Stimulated activated CD4-positive, alpha-beta T cell treated with anti-CD3 and anti-CD28 coated beads, TNF-alpha, amount 100 ng/mL, for 48 hours (primary cell): ENCODE measurements at regions not wholly inside any gene's neighbourhood (a gene's known extent, or its start where the extent isn't known, plus 50 kb on each side); places are given as distances from the start of the nearest gene placed in this dataset.
"Not testable (repeated sequence)": the region's sequence is repeated elsewhere in the genome, so short reads cannot be mapped to it uniquely, and the experiment has no call there.

Source experiments
- DNase-seq, 3 donors: peaks; one replicate each; pipeline ENCODE4 v3.0.0-alpha.2; 2020; ENCODE audit warnings: low read depth in 3 of 3

DNA sequence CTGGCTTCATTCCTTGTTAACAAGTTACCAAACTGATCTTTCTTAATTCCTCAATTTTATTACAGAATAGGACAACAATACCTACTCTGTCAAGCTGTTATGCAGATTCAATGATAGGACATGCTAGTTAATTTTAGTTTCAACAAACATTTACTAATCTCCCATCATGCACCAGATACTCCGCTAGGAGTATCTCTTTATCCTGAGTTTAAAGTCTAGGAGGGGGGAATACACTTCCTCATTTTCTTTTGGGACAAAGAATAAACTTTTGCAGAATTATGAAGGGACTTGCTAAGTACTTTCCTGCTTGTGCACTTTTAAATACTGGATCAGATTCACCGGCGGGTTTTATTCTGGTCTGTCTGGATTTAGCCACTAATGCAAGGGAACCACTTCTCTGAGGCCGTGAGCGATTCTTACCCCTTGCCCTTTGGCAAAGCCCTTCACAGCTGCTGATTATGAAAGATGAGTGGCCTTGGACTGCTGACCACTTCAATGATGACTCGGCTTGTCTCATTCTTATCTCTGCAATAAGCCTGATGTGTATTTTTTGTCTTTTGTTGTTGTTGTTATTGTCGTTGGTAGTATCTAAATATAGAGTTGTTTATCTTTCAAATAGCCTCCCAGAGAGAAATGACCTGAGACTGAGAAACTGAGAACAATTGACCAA, 73.9 kb downstream of the RMI1 start:
- no peak for DNase-seq

DNA sequence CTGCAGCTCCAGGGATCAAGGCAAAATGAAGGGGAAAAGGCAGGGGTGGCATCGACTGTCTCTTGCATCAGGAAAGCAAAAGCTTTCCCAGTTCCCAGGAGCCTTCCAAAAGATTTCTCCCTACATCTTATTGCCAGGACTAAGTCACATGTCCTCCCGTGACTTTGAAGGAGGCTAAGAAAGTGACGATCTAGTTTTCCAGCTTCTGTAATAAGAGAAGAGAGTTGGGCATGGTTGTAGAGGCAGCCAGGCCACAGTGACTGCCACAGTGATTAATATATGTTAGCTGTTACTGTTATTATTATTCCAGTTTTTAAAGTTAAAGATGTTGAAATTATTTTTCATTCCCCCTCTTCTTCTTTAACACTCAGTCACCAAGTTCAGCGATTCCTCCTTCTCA, 77.1 kb downstream of the RMI1 start:
- DNase-seq = no peak

DNA sequence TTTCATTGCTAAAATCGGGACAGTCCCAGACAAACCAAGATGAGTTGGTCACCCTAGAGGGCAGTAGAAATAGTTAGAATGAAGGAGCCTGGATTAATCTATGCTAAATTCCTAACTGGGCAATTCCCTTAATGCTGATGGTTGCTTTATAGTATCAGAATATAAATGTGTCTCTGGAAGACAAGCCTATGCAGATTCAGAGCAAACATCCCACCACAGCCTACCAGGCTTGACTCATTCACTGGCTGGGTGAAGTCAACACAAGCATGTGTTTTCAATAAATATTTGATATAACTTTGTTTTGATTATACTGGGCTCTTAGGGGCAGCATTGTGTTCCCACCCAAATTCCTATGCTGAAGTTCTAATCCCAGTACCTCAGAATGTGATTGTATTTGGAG, 79.3 kb downstream of the RMI1 start:
- DNase-seq = no peak

DNA sequence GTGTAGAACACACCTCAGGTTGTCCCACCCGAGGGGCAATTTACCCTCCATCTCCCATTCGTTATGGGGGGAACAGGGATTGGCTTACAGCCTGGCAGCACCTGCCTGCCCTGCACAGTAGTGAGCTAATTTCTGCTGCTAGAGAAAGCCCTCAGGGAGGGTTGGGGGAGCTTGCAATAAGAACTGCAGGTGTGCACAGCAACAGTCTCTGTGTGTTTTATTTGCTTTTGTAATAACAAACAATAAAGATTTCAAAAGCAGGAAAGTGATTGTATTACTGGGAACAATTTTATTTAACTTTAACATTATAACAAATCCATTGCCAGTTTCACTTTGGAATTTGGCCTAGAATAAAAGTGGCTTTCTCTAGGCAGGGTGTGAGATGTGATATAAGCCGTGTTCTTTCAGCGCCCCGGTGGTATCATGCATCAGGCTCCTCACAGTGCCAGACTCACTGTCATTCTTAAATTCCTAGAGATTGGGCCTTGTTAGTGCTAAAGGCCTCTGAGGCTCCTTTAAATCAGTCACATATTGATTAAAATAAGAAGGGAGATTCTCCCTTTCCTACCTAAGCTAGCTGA, 81.1 kb downstream of the RMI1 start:
- no peak for DNase-seq

DNA sequence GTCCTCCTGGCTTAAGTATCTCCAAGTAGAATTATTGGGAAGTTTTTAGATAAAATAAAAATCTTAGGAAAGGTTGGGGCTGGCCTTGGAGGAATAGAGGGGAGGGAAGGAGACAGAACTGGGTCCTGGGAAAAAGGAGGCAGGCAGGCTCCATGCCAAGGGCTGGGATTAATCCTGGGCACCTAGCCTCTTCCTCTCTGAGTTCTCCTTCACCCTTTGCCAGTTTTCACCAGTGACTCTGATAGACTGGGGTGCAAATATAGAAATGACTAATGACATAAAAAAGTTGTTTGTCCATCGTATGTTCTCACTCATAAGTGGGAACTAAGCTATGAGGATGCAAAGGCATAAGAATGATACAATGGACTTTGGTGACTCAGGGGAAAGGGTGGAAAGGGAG, 81.9 kb downstream of the RMI1 start:
- DNase-seq = no peak

DNA sequence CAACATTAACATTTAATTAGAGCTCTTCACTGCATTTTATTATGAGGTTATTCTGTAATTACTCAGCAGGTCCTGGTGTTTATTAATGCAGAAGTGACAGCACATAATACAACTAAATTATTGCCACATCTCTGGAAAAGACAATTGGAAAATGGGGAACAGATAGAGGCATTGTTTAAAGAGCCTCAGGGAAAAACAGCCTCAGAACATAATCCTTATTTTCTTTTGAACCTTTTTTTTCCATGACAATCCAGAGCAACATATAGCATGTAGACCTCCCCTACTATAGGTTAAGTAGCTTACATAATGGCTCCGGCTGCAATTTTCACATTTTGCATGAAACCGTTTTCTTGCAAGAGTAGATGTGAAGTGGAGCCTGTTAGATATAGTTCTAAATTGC, 87.2 kb downstream of the RMI1 start:
- DNase-seq = no peak

DNA sequence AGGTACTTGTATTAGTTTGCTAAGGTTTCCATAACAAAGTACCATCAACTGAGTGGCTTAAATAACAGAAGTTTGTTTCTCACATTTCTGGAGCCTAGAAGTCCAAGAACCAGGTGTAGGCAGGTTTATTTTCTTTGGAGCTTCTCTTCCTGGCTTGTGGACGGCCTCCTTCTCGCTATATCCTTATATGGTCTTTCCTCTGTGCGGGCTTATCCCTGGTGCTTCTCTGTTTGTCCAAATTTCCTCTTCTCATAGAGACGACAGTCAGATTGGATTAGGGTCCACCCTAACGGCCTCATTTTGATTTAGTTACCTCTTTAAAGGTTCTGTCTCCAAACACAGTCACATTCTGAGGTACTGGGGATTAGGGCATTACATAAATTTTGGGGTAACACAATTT, 88.3 kb downstream of the RMI1 start:
- no peak for DNase-seq

DNA sequence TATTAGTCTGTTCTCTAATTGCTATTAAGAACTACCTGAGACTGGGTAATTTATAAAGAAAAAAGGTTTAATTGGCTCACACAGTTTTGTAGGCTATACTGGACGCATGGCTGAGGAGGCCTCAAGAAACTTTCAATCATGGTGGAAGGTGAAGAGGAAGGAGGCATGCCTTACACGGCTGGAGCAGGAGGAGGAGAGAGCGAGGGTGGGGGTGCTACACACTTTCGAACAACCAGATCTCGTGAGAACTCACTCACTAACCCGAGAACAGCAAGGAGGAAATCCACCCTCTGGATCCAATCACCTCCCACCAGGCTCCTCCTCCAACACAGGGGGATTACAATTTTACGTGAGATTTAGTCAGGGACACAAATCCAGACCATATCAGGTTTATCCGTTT, 90.0 kb downstream of the RMI1 start:
- DNase-seq = no peak

DNA sequence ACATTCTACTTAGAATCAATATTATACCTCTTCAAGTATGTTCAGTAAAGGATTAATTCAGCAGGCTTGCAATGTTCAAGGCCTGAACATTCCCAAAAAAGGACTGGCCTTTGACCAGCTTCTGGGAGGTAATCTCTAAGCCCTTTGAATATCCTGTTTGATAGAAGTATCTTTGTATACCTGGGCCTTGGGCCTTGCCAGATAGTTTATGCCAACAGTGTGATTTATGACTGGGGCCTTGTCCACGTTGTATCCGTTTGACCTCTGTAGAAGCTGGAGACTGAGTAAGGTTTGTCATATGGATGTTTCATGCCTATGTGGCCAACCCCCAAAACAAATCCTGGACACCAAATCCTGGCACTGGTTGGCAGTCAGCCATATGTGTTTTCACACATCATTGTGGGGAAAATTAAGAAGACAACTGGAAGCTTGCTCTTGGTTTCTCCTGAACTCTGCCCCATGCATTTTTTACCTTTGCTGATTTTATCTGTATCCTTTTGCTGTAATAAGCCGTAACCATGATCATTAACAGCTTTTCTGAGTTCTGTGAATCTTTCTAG, 92.1 kb downstream of the RMI1 start:
- DNase-seq = no peak

DNA sequence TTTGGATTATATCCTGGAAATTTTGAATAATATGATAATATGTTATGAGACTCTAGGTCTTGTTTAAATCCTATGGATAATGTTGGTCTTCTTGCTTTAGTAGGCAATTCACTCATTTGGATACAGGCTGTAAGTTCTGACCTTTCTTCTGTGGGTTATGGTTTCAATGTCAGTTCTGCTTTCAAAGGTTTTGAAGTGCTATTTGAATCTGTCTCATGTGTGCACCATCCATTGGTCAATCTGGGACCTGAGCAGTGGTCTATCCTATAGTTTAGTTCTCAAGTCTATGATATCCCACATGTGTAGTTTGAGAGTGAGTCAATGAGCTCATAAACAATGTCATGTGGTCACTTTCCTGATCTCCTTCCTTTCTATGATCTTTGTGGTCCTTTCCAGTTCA, 94.4 kb downstream of the RMI1 start:
- no peak for DNase-seq

DNA sequence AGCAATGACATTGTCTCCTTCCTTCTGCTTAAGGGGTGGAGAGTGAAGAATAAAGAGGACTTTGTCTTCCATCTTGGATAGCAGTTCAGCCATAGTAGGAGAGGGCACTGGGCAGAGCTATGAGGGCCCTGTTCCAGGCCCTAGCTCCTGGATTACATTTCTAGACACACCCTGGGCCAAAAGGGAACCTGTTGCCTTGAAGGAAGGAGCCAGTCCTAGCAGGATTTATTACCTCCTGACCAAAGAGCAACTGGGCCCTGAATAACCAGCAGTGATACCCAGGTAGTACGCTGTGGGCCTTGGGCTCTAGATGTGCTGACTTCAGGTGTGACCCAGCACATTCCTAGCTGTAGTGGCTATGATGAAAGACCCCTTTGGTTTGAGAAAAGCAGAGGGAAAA, 95.8 kb downstream of the RMI1 start:
- DNase-seq = no peak

DNA sequence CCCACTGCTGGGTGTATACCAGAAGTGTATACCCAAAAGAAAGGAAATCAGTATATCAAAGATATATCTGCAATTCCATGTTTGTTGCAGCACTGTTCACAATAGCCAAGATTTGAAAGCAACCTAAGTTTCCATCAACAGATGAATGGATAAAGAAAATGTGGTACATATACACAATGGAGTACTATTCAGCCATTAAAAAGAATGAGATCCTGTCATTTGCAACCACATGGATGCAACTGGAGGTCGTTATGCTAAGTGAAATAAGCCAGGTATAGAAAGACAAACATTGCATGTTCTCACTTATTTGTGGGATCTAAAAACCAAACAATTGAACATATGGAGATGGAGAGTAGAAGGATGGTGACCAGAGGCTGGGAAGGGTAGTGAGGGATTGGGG, 97.2 kb downstream of the RMI1 start:
- DNase-seq = not testable (repeated sequence)

DNA sequence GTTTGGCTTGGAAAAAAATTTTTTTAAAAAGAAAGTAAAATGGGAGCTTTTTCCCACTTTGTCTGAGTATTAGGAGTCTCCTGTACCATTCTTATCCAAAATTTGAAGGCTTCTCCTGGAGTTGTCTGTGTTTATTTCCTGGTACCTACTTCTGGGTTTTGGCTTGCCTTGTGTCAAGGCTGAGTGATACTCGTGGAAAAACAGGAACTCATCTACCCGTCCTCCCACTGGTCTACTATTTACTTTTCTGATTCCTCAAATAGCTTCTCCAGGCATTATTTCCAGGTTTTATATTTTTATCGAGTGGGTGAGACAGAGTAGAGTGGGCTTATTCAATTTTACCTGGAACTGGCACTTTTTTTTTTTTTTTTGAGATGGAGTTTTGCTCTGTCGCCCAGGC, 99.4 kb downstream of the RMI1 start:
- DNase-seq = no peak

DNA sequence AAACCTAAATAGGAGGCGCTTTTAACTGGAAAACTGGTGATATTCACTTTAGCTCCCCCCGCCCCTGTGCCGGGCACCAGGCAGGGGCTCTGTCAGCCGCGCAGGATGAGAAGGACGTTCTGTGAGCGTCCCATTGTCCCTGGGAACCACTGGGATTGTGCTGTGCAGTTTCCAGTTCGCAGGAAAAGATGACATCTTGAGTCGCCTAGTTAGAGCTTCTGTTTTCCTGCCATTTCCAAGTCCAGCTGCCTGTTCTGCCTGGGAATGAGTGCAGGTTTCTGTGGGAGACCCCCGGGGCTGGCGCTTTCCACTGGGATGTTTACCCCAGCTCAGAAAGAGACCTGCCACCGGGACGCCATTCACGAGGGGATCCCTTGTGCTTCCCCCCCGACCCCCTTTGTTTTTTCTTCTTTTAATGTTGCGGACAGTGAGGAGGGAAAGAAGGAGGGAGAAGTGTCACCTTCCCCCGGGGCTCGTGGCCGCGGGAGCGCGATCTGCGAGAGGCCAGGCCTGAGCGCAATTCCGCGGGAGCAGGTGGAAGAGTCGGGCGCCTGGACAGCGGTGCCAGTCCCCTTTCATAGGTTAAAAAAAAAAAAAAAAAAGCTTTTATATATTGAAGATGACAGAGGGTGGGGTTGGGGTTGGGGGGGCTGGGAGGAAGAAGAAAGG, 121.5 kb downstream of the RMI1 start:
- DNase-seq = no peak

DNA sequence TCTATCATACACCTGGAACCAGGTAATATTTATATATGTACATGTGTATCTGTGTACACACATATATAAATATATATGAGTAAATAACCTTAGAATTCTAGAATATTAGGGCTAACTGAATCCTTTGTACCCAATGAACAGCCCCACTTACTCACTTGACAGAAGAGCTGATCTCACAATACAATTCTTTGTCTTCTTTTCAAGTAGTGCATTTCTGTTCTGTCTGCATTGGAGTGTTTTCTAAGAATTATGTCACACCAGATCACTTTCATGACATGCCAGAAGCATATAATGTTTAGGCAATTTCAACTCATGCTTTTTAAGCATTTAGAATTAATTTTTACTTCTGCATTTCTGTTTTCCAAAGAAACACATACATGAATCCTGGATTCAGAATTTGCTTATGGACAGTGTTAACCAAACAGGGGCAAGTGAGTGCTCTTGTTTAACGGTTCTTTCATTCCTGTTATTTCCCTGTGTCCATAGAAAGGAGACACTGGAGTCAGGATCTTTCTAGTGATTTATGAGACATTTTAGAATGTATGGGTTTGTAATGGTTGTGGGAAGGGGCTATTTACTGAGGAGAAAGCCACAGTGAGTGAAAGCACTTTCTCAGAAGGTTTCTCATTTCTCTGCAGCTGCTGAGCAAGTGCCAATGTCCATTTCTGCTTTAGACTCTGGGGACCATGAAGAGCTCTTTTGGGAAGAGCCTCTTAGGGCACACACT, 123.2 kb downstream of the RMI1 start:
- DNase-seq = no peak

DNA sequence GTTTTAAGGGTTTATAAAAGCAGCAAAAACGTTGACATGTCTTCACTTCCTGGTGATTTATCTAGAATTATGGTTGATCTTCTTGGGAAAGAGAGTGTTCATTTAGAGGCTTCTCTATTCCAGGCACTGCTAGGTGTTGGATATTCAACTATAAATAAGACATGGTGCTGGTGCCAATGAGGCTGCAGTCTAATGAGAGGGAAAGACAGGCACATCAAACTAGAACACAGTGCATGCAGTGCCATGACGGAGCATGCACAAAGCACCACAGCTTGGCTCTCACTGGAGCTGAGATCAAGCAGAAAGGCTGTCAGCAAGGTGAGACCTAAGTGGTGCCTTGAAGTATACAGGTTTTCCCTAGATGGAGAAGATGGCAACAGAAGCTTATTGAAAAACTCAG, 126.5 kb downstream of the RMI1 start:
- no peak for DNase-seq

DNA sequence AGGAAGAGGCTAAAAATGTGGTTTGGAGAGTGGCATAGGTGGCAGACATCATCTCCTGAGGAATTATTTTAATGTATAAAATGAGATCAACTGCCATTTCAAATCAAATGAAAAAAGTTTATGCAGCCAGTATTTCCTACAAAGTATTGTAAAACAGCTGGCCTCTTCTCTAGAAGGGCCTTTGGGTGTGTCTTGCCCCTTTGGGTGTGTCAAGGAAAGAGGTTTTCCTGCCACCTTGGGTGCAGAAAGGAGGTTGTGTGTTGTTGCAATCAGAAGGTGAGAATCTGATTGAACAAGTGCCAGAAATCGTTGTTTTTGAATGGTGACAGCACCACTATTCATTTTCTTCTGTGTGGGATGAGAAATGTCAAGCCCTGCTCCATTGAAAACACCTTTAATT, 127.4 kb downstream of the RMI1 start:
- DNase-seq = no peak

DNA sequence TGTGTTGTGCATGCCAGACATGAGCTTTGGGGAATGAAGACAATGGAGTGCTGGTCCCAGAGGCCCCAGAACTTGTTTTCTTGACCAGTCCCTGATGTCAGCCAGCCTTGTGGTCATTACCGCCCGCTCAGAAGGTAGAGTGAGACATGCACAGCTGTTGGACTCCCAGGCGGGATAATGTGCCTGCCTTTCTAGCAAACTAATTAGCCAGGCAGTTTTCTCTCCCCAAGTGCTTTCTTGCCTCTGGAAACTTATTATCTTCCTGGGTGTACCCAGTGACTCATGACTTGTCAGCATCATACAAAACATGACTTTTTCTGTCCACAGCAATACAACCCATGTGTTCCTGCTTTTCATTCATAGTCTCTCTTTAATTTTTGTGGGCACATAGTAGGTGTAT, 131.1 kb downstream of the RMI1 start:
- DNase-seq = no peak

DNA sequence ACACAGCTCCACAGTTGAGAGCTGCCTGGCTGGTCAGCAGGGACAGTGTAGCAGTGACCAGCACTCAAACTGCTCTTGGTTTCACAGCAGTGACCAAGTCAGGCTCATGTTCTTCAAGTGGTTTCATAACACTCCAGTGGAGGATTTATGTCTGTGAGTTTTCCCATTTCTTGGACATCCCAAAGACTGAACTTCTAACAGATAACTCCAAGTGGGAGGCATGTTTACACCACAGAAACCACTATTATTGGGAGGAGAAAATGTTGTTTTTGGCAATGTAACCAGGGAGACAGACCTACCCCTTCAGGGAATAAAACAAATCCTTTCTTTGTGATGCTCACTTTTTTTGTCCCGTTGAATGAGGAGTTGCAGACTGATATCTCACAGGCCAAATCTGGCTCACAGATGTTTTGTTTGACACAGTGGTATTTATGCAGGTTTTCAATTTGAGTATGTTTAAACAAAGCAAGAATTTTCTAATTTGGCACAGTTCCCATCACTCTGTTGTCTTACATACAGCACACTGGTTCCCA, 141.5 kb downstream of the RMI1 start:
- DNase-seq = no peak

DNA sequence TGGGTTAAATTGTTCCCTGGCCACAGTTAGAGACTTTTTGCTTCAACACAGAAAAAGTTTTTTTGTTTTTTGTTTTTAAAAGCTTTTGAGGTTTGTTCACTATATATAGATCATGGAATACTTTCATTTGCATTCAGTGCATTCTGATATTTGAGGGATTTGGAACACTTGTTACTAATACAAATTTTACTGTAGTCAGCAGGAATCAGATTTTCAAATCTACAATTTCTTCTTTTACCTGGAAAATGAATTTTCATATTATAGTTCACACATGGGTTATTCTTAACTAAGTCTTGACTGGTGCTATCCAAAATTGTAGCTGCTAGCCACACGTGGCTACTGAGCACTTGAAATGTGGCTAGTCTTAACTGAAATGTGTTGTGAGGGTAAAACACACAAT, 142.0 kb downstream of the RMI1 start:
- no peak for DNase-seq

DNA sequence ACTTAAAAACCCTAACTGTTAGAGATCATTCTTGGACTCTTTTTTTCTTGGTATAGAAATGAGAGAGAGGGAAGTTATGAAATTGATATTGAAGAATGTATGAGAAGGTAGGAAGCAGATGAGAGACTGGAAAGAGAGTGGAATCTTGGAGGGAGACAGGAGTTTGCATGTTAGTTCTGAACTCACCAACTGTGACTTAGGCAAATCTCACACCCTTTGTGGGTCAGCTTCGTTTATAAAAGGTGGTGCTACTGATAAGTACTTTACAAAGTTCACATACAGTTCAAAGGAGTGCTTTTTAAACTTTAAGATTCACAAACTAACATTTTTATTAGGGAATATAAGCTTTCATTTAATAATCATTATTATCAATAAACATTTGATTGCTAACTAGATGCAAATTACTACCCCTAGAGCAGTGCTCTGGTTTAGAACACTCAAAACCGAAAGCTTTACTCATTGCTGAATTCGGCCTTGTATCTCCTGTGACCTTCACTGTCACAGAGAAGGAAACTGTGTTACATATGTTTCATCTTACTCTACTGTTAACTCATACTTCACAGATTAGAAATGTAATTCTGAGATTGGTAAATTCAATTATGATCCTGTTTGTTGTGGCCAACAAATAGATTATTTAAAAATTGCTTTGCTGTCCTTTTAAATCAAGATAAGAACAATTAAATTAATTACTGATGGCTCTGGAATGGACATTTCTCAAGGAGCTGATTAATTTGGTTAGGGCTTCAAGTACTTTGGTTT, 143.2 kb downstream of the RMI1 start:
- DNase-seq = no peak

DNA sequence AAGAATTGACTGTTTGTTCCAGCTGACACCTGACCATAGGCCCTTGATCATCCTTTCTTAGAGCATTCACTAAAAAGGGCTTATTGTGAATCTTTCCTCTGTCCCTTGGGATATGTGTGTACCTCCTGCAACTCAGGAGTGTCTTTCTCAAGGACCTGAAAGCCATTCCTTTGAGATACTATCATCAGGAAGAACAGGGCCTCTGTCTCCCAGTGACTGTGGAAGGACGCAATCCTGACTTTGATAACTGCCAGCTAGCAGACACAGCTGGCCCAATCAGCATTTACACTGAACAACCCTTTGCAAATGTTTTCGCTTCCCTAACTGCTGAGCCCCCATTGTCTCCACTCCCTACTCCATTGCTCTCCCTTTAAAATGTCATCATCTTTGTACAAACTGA, 144.4 kb downstream of the RMI1 start:
- no peak for DNase-seq
